ENCODE measurements at regions not wholly inside any gene's neighbourhood (a gene's known extent, or its start where the extent isn't known, plus 50 kb on each side); places are given as distances from the start of the nearest gene placed in this dataset. TPM values are rescaled to one million over a fixed set of nuclear protein-coding genes. Genes with fewer than 3 reads are reported as not detected.

GRCh38 chr20:59526242-59527225, 77.8 kb upstream of the PHACTR3 start:
- Histone ChIP-seq H3K27ac (no peak overlapping the region), H3K4me1 (peaks cover 0 to 16% (median 0%) of the 10 kb centered on the region in 4 donors), H3K4me3 (no peak overlapping the region), H3K9me3 (no peaks in the 10 kb centered on the region), H3K36me3 (no peaks in the 10 kb centered on the region), H3K27me3 (peaks cover 0 to 42% of the 10 kb centered on the region in 2 donors)
- peak in 1 of 5 experiments; percentile 9 for TF ChIP-seq CTCF (IDR thresholded peaks at IDR 0.05)
- no peak for TF ChIP-seq POLR2A (IDR thresholded peaks at IDR 0.05)
- TF ChIP-seq EP300 (IDR thresholded peaks at IDR 0.05), result no peak
- 39 to 46% methylated on average over 13 to 18 of the region's 18 CpGs for WGBS, 2 donors
- no peak for DNase-seq (ENCODE audit: low spot score in 2 of 2)

GRCh38 chr20:59530782-59531181, 73.6 kb upstream of the PHACTR3 start:
- 64 to 65% methylated on average over 2 of the region's 2 CpGs for WGBS, 2 donors
- Histone ChIP-seq H3K4me1 (peaks cover 0 to 14% (median 0%) of the 10 kb centered on the region in 4 donors), H3K27me3 (peaks cover 0 to 24% of the 10 kb centered on the region in 2 donors), H3K9me3 (no peaks in the 10 kb centered on the region), H3K36me3 (no peaks in the 10 kb centered on the region), H3K27ac (no peak overlapping the region), H3K4me3 (no peak overlapping the region)
- DNase-seq (ENCODE audit: low spot score in 2 of 2), result no peak
- TF ChIP-seq POLR2A (IDR thresholded peaks at IDR 0.05) (no peak), EP300 (IDR thresholded peaks at IDR 0.05) (no peak), CTCF (IDR thresholded peaks at IDR 0.05) (no peak)

- Histone ChIP-seq H3K27ac (no peak overlapping the region), H3K9me3 (peaks cover 0 to 15% (median 0%) of the 10 kb centered on the region in 4 donors), H3K36me3 (no peaks in the 10 kb centered on the region), H3K4me3 (no peak overlapping the region), H3K27me3 (no peaks in the 10 kb centered on the region), H3K4me1 (no peaks in the 10 kb centered on the region)
- WGBS, 2 donors, result 90 to 97% methylated on average over 2 of the region's 2 CpGs
- TF ChIP-seq POLR2A (IDR thresholded peaks at IDR 0.05), result no peak
- no peak for TF ChIP-seq CTCF (IDR thresholded peaks at IDR 0.05)
- TF ChIP-seq EP300 (IDR thresholded peaks at IDR 0.05), result no peak
- DNase-seq (ENCODE audit: low spot score in 2 of 2), result no peak
These were observed 66.3 kb upstream of the PHACTR3 start for GRCh38 chr20:59537991-59538390.

- 87 to 100% methylated on average over 7 to 8 of the region's 8 CpGs for WGBS, 2 donors
- H3K4me1 ChIP-seq, result no peaks in the 10 kb centered on the region
- no peaks in the 10 kb centered on the region for H3K27me3 ChIP-seq
- H3K27ac ChIP-seq, result no peak overlapping the region
- no peaks in the 10 kb centered on the region for H3K36me3 ChIP-seq
- no peaks in the 10 kb centered on the region for H3K9me3 ChIP-seq
- no peak for DNase-seq (ENCODE audit: low spot score in 2 of 2)
- no peak for TF ChIP-seq CTCF (IDR thresholded peaks at IDR 0.05)
- no peak for TF ChIP-seq POLR2A (IDR thresholded peaks at IDR 0.05)
- no peak overlapping the region for H3K4me3 ChIP-seq
These were observed 56.7 kb upstream of the PHACTR3 start for GRCh38 chr20:59547596-59547995.

Small RNA genes in the stretch of these regions (small RNA-seq; reads per million reads assigned to genes)
- gene PIEZO1P1, result not detected

All from tibial nerve (tissue), 4 donors.